ENCODE measurements at regions not wholly inside any gene's neighbourhood (a gene's known extent, or its start where the extent isn't known, plus 50 kb on each side); places are given as distances from the start of the nearest gene placed in this dataset.

- no peak for TF ChIP-seq CTCF (IDR thresholded peaks at IDR 0.05)
- no peak for TF ChIP-seq POLR2A (IDR thresholded peaks at IDR 0.05)
These were observed 103.3 kb downstream of the DIRAS3 start for GRCh38 chr1:67947114-67947513.

Measured in esophagus squamous epithelium (tissue), 4 donors.